ENCODE measurements at regions not wholly inside any gene's neighbourhood (a gene's known extent, or its start where the extent isn't known, plus 50 kb on each side); places are given as distances from the start of the nearest gene placed in this dataset.

DNA sequence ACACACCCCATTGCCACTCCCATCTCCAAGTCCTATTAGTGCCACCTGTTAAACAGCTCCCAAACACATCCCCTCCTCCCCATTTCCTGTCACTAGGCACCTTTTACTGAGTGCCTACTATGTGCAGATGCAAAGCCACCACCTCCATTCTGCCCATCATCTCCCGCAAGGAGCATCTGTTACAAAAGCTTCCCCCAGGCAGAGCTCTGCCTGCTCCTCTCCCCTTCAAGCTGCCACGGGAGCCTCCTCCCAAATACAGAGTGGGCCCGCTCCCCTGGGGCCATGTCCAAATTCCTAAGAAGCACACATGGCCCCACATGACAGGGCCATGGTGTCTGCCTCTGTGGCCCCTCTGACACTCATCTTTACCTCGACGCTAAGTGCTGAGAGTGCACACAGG, 149.7 kb downstream of the OAT start:
- Mint-ChIP-seq H3K4me3 (ENCODE audit: unreplicated experiment) (no peak overlapping the region), H3K27ac (ENCODE audit: unreplicated experiment) (no peak overlapping the region), H3K27me3 (ENCODE audit: unreplicated experiment) (peaks cover 8% of the 10 kb centered on the region), H3K9me3 (ENCODE audit: unreplicated experiment) (peaks cover 5% of the 10 kb centered on the region), H3K4me1 (ENCODE audit: low read depth, unreplicated experiment) (no peaks in the 10 kb centered on the region), H3K36me3 (ENCODE audit: unreplicated experiment) (peaks cover 22% of the 10 kb centered on the region)
- TF ChIP-seq, protein P1, sequence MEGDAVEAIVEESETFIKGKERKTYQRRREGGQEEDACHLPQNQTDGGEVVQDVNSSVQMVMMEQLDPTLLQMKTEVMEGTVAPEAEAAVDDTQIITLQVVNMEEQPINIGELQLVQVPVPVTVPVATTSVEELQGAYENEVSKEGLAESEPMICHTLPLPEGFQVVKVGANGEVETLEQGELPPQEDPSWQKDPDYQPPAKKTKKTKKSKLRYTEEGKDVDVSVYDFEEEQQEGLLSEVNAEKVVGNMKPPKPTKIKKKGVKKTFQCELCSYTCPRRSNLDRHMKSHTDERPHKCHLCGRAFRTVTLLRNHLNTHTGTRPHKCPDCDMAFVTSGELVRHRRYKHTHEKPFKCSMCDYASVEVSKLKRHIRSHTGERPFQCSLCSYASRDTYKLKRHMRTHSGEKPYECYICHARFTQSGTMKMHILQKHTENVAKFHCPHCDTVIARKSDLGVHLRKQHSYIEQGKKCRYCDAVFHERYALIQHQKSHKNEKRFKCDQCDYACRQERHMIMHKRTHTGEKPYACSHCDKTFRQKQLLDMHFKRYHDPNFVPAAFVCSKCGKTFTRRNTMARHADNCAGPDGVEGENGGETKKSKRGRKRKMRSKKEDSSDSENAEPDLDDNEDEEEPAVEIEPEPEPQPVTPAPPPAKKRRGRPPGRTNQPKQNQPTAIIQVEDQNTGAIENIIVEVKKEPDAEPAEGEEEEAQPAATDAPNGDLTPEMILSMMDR (IDR thresholded peaks at IDR 0.05; ENCODE audit: partially characterized antibody, unreplicated experiment), result no peak
- DNase-seq, result no peak

DNA sequence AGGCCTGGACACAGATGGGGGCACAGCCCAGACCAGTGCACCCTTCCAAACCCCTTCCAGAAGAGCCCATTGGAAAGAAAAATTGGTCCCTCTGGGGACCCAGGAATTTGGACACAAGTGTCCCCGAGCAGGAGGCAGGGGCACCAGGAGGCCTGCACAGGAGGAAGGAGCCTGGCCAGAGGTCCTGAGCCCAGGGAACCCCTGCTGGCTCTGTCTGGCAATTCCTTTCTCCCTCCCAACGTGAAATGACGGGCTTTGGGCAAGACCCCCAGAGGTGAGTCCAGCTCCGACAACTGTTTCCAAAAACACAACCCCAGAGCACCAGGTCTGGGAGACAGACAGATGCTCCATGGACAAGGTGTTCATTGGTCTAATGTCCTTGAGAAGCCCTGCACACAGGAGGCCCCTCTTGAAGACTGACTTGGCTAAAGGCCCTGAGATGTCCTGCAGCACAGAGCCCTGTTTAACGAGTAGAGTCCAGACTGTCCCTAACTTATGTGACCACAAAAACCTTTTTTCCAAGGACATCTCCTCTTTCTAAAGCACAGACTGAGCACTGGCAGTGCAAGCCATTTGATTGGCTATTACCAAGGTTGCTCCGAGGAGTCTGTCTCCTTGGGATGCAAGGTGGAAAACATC, 150.7 kb downstream of the OAT start:
- H3K4me3 Mint-ChIP-seq (ENCODE audit: unreplicated experiment), result no peak overlapping the region
- no peaks in the 10 kb centered on the region for H3K4me1 Mint-ChIP-seq (ENCODE audit: low read depth, unreplicated experiment)
- DNase-seq, result no peak
- peaks cover 5% of the 10 kb centered on the region for H3K9me3 Mint-ChIP-seq (ENCODE audit: unreplicated experiment)
- no peak overlapping the region for H3K27ac Mint-ChIP-seq (ENCODE audit: unreplicated experiment)
- TF ChIP-seq, protein P1 (IDR thresholded peaks at IDR 0.05; ENCODE audit: partially characterized antibody, unreplicated experiment), result no peak
- peaks cover 18% of the 10 kb centered on the region for H3K36me3 Mint-ChIP-seq (ENCODE audit: unreplicated experiment)
- peaks cover 8% of the 10 kb centered on the region for H3K27me3 Mint-ChIP-seq (ENCODE audit: unreplicated experiment)

DNA sequence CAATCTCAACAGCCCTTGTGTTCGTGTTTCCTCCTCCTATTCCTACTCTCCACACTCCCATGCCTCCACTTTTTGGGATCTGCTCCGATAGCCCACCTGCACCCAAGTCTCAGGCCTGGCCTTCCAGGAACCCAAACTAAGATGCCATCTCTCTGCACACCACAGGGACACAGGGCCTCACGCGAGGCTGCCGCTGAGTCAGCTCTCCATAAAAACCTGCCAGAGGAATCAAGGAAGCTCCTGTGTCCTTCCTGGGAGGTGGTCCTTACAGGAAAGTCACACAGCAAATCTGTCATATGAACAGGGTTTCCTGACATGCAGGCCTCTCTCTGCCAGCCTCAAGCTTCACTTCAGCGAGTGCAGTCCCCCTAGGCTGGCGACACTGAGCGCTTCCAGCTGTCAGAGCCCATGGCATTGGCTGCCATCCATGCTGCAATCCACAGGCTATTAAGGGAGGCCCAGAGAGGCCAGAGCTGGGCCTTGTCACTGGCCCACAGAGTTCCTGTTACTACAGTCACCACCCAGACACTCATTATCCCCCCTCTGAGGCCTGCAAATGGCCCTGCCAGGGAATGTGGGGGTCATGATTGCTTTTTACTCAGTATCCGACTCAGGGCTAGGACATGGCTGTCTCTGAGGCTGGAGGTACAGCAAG, 151.4 kb downstream of the OAT start:
- Mint-ChIP-seq H3K4me1 (ENCODE audit: low read depth, unreplicated experiment) (no peaks in the 10 kb centered on the region), H3K27me3 (ENCODE audit: unreplicated experiment) (peaks cover 8% of the 10 kb centered on the region), H3K4me3 (ENCODE audit: unreplicated experiment) (no peak overlapping the region), H3K36me3 (ENCODE audit: unreplicated experiment) (peaks cover 14% of the 10 kb centered on the region), H3K9me3 (ENCODE audit: unreplicated experiment) (peaks cover 2% of the 10 kb centered on the region), H3K27ac (ENCODE audit: unreplicated experiment) (no peak overlapping the region)
- no peak for DNase-seq
- TF ChIP-seq, protein P1 (IDR thresholded peaks at IDR 0.05; ENCODE audit: partially characterized antibody, unreplicated experiment), result no peak

DNA sequence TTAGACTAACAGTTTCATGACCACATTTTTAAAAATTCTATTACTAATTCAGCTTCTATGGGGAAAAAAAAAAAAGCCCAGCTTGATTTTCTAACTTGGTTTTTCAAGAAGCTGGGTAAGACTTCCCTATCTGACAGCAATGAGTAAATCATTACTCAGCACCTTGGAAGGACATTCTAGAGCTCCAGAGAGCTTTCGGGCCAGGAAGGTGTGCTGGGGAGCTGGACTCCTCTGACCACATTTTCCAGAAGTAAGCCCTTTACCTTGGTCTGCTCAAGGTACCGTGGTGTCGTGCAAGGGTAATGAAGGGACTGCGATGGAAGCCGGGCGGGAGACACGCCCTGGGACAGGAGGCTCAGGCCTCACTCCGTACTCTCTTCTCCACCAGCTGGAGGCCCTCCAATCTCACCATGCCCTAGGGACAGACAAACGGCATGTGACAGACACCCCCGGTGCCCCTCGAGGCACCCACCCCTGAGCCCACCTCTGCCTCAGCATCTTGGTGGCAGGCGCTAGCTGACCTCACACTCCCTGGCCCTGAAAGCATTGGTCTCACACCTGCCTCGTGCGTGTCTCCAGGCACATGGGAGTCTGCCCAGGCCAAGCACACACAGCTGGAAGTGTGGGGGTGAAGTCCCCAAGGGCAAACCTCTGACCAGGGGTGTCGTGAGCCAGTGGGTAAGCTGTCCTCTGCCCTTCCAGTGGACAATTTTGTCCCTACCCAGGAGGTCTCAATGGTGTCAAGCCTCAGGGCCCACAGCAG, 152.1 kb downstream of the OAT start:
- peaks cover 8% of the 10 kb centered on the region for H3K27me3 Mint-ChIP-seq (ENCODE audit: unreplicated experiment)

More for the DNA sequence above, 152.1 kb downstream of the OAT start:
- peaks cover 2% of the 10 kb centered on the region for H3K9me3 Mint-ChIP-seq (ENCODE audit: unreplicated experiment)
- no peak for DNase-seq
- H3K4me1 Mint-ChIP-seq (ENCODE audit: low read depth, unreplicated experiment), result no peaks in the 10 kb centered on the region
- TF ChIP-seq, protein P1 (IDR thresholded peaks at IDR 0.05; ENCODE audit: partially characterized antibody, unreplicated experiment), result no peak
- peaks cover 7% of the 10 kb centered on the region for H3K36me3 Mint-ChIP-seq (ENCODE audit: unreplicated experiment)
- no peak overlapping the region for H3K27ac Mint-ChIP-seq (ENCODE audit: unreplicated experiment)
- H3K4me3 Mint-ChIP-seq (ENCODE audit: unreplicated experiment), result no peak overlapping the region
